ENCODE measurements at regions not wholly inside any gene's neighbourhood (a gene's known extent, or its start where the extent isn't known, plus 50 kb on each side); places are given as distances from the start of the nearest gene placed in this dataset.

GRCh38 chr7:140260352-140261104 is 83.7 kb upstream of the KDM7A start:
- TF ChIP-seq, protein P1, sequence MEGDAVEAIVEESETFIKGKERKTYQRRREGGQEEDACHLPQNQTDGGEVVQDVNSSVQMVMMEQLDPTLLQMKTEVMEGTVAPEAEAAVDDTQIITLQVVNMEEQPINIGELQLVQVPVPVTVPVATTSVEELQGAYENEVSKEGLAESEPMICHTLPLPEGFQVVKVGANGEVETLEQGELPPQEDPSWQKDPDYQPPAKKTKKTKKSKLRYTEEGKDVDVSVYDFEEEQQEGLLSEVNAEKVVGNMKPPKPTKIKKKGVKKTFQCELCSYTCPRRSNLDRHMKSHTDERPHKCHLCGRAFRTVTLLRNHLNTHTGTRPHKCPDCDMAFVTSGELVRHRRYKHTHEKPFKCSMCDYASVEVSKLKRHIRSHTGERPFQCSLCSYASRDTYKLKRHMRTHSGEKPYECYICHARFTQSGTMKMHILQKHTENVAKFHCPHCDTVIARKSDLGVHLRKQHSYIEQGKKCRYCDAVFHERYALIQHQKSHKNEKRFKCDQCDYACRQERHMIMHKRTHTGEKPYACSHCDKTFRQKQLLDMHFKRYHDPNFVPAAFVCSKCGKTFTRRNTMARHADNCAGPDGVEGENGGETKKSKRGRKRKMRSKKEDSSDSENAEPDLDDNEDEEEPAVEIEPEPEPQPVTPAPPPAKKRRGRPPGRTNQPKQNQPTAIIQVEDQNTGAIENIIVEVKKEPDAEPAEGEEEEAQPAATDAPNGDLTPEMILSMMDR (IDR thresholded peaks at IDR 0.05): no peak
- TF ChIP-seq POLR2A (IDR thresholded peaks at IDR 0.05) (no peak), POLR2AphosphoS5 (IDR thresholded peaks at IDR 0.05) (no peak)

Measured in prostate gland (tissue), 2 donors.